ENCODE measurements at regions not wholly inside any gene's neighbourhood (a gene's known extent, or its start where the extent isn't known, plus 50 kb on each side); places are given as distances from the start of the nearest gene placed in this dataset.

DNA sequence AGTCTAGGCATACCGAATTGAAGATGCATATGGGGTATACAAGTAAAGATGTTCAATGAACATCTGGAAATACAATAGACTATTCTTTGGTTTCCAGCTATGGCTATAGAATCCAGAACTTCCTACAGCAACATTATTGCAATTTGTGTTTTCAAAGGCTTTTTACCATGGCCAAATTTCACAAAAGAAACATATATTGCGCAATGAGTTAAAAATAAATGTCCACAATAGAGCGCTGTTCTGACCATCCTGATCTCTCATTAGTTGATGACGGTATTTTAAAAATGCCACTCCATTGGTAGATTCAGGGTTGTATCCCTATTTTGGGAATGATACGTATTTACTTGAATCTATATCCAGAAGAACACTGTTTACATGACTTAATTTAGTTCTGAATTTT, 139.2 kb downstream of the LINC00632 start:
- H3K36me3 ChIP-seq (ENCODE audit: control insufficient read depth, insufficient read depth, low read length): no peaks in the 10 kb centered on the region
- ChIA-PET POLR2A (no interaction called here), CTCF (no interaction called here)
- no peaks in the 10 kb centered on the region for H3K27me3 ChIP-seq (ENCODE audit: control insufficient read depth, insufficient read depth, low read length)
- H3K4me1 ChIP-seq (ENCODE audit: control insufficient read depth, insufficient read depth, low read length): no peaks in the 10 kb centered on the region
- no peaks in the 10 kb centered on the region for H3K9me3 ChIP-seq (ENCODE audit: control insufficient read depth, insufficient read depth, low read depth, low read length)
- H3K27ac ChIP-seq (ENCODE audit: low read length): no peak overlapping the region
- DNase-seq (ENCODE audit: low read depth, low spot score) (no peak), ATAC-seq (no peak)
- intact Hi-C loops (cut with micrococcal nuclease; ENCODE audit: unreplicated experiment): no loop called here
- H3K4me3 ChIP-seq (ENCODE audit: low read depth in 2 of 2, low read length in 2 of 2): no peak overlapping the region
- no peak for TF ChIP-seq REST (IDR thresholded peaks at IDR 0.05; ENCODE audit: insufficient read depth in 1 of 2, low read depth in 2 of 2, low read length in 1 of 2)
- no peak for TF ChIP-seq POLR2AphosphoS5 (IDR thresholded peaks at IDR 0.05; ENCODE audit: low read depth, low read length)
- TF ChIP-seq, protein P1, sequence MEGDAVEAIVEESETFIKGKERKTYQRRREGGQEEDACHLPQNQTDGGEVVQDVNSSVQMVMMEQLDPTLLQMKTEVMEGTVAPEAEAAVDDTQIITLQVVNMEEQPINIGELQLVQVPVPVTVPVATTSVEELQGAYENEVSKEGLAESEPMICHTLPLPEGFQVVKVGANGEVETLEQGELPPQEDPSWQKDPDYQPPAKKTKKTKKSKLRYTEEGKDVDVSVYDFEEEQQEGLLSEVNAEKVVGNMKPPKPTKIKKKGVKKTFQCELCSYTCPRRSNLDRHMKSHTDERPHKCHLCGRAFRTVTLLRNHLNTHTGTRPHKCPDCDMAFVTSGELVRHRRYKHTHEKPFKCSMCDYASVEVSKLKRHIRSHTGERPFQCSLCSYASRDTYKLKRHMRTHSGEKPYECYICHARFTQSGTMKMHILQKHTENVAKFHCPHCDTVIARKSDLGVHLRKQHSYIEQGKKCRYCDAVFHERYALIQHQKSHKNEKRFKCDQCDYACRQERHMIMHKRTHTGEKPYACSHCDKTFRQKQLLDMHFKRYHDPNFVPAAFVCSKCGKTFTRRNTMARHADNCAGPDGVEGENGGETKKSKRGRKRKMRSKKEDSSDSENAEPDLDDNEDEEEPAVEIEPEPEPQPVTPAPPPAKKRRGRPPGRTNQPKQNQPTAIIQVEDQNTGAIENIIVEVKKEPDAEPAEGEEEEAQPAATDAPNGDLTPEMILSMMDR (IDR thresholded peaks at IDR 0.05): no peak
- TF ChIP-seq TCF7L2 (IDR thresholded peaks at IDR 0.05; ENCODE audit: low read depth, low read length): no peak
- no peak for TF ChIP-seq SIN3A (IDR thresholded peaks at IDR 0.05; ENCODE audit: borderline replicate concordance, insufficient read depth, low read depth, low read length)
- in situ Hi-C loops (cut with HindIII; ENCODE audit: low pct_unique_long_range_greater_than_20kb, low sequenced_read_pairs): no loop called here
- no TSS peak for BruUV-seq (replicated peaks)

GRCh38 chrX:140860718-140861117, 141.7 kb upstream of the SPANXB1 start:
- no peak for ATAC-seq
- Histone ChIP-seq H3K4me3 (ENCODE audit: low read depth in 2 of 2, low read length in 2 of 2) (no peak overlapping the region), H3K27me3 (ENCODE audit: control insufficient read depth, insufficient read depth, low read length) (no peaks in the 10 kb centered on the region), H3K9me3 (ENCODE audit: control insufficient read depth, insufficient read depth, low read depth, low read length) (no peaks in the 10 kb centered on the region), H3K4me1 (ENCODE audit: control insufficient read depth, insufficient read depth, low read length) (no peaks in the 10 kb centered on the region), H3K36me3 (ENCODE audit: control insufficient read depth, insufficient read depth, low read length) (no peaks in the 10 kb centered on the region), H3K27ac (ENCODE audit: low read length) (no peak overlapping the region)
- BruUV-seq (replicated peaks): no TSS peak
- no peak for DNase-seq (ENCODE audit: low read depth, low spot score)
- ChIA-PET POLR2A (no interaction called here), CTCF (no interaction called here)
- TF ChIP-seq SIN3A (IDR thresholded peaks at IDR 0.05; ENCODE audit: borderline replicate concordance, insufficient read depth, low read depth, low read length) (no peak), POLR2AphosphoS5 (IDR thresholded peaks at IDR 0.05; ENCODE audit: low read depth, low read length) (no peak), REST (IDR thresholded peaks at IDR 0.05; ENCODE audit: insufficient read depth in 1 of 2, low read depth in 2 of 2, low read length in 1 of 2) (no peak), TCF7L2 (IDR thresholded peaks at IDR 0.05; ENCODE audit: low read depth, low read length) (no peak)
- TF ChIP-seq, protein P1 (IDR thresholded peaks at IDR 0.05): no peak
- in situ Hi-C loops (cut with HindIII; ENCODE audit: low pct_unique_long_range_greater_than_20kb, low sequenced_read_pairs): no loop called here
- intact Hi-C loops (cut with micrococcal nuclease; ENCODE audit: unreplicated experiment): no loop called here
